ENCODE measurements at regions not wholly inside any gene's neighbourhood (a gene's known extent, or its start where the extent isn't known, plus 50 kb on each side); places are given as distances from the start of the nearest gene placed in this dataset.

DNA sequence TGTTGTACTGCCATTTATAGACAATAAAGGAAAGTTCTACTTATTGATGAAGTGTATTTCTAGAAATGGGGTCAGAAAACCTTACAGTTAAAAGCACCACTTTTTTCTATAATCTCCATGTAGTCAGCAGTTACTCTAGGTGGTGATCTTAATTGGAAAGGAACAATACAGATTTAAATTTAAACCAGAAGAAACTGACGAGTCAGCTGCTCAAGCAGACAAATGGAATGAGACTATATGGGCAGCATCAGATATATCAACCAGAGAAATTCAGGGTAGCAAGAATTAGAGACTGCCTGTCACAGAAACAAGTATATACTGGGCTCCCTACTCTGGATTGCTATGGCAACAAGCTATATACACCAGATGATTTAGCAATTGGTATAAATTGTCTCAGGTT is 99.6 kb upstream of the SCG2 start:
- no peak for DNase-seq

DNA sequence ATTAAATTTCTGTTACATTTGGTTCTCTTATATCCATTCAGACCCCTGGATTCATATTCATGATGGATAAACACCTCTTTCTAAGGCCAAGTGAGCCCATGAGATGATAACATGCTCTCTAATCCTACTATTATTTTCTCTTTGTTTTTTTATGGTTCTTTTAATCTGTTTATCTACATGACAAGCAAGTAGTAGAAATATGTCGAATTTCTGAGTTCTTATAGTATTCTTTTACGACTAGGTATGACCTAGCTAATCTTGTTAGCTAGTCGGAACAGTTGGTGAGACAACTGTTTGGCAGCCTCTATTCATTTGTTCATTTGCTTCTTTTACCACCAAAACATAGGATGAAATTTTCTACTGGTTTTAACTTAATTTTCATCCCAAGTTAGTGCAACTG is 98.1 kb upstream of the SCG2 start:
- no peak for DNase-seq

DNA sequence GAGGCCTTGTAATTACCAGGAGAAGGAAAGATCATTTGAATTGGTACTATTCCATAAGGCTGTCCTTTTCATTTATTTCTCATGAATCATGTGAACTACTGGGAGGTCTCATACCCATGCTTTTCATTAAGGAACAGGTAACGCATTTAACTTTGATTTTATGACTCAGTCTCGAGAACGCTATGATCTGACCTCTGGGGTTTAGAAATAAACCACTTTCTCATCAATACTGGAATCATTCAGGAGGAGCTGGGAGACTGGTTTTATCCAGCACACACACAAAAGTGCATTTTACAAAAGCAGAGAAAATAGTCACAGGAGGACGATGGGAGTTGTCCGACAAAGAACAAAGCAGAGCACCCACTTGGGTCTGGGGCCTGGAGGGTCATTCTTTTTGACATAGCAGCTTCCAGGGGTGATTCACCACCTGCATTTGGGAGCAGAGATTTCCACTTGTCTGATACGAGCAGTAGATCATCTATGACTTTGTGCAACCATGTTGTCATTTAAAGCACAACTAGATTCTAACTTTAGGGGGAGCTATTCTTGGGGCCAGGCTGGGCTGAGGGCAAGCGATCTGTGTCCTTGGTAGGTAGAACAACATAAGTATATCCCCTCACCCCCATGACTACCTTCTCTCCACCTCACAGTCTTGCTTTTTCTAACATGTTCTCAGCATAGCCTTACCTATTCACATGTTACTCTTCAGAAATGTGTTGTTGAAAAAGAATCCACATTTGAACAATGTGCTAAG is 95.9 kb upstream of the SCG2 start:
- no peak for DNase-seq

DNA sequence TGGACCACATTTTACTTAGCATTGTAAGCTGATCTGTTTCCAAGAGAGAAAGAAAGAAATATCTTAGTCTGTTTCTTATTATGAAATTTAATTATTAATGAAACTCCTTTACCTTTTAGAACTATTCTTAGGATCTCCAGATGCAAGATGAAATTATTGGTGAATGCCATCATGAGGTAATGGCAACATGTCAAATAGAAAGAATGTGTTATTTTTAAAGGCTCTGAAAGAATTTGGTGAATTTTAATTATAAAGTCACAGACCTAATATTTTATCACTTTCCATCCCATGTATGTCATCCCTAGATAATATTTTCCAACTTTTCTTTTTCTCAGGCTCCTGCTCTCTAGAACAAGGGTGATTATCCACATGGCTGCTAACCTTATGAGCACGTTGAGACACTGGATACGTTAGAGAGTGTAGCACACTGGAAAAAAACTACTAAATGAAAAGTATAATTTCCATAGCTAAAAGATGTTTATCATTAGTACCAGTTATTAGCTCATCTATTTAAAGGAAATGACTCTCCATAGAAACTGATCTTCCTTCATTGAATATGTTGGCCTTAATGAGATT is 95.2 kb upstream of the SCG2 start:
- no peak for DNase-seq

DNA sequence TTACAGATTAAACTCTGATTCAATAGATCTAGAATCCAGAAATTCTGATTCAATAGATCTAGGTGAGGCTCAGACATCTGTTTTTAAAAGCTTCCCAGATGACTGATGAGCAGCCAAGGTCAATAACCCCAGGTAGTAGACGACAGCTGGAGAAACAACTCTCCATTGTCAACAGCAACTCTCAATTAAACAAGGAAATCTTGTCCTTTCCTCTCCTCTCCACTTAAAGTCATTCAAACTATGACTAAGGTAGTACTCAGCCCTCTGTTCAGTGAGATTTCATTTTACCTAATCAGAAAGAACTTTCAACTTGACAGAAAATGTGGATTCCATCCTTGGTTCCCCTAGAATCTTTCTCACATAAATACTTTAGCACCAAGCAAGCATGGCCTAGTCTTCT is 94.6 kb upstream of the SCG2 start:
- peak; percentile 51 for DNase-seq

DNA sequence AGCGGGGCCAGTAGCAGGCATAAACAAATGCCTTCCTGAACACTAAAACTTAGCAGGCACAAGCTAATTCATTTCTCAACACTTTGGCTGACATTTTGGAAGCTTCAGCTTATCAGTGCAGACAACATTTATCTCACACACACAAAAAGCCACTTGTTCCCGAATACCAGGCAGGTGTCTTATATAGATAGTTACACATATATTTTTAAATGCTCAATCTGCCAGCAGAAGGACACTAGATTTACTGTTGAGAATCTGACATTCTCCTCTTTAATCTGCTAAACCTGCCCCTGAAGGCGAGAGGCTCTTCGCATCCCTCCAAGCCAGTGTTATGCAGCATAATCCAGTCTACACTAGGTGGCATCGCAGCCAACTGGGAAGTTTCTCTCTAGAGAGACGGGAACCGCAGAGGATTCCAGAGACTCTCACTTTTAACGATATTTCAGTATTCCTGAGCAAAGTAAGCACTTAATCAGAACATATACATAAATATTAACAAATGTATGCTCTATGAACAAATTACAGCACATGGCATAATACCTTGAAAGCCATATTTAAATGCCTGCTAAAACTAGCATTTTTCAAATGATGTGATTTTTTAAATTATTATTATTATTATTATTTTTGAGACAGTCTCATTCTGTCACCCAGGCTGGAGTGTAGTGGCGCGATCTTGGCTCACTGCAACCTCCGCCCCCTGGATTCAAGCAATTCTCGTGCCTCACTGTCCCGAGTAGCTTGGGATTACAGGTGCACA is 90.2 kb upstream of the SCG2 start:
- no peak for DNase-seq

DNA sequence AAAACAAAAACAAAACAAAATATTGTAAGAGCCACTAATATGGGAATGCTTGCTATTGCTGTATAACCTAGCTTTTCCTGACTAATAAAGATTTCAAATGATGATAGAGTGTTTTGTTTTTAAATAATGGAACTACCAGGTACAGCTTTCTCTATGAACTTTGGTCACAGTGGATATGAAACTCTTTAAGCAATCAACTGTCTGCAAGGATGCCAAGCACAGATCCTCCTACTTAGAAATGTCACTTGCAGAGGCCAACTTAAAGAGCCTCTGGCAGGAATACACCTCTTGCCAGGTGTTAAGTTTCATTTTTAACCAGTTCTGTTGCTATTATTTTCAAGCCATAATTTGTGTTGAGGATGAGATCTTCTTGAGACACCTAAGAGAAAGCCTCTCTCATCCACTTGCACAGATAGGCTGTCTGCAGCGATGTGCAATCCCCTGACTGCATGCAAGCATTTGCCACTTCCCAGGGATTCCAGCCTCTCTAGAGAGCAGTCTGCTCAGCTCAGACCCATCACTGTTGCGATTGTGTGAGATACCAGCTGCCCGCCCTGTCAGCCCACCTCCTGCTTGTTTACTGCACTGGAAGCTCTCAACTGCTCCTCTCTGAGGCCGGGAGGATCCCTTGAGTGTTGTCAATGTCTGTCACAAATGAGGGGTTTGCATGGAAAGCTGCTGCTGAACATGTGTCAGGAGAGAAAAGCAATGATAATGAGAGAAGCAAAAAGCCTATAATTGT is 86.1 kb upstream of the SCG2 start:
- DNase-seq: no peak

DNA sequence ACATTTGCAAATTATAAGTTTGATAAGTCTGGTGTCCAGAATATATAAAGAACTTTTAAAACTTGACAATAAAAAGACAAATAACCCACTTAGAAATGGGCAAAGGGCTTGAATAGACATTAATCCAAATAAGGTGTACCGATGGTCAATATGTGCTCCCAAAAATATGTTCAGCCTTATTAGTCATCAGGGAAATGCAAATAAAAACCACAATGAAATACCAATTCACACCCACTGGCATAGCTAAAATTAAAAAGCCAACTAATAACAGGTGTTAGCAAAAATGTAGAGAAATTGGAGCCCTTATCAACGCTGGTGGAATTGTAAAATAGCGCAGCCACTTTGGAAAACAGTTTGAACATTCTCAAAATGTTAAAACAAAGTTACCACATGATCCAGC is 79.0 kb upstream of the SCG2 start:
- no peak for DNase-seq

DNA sequence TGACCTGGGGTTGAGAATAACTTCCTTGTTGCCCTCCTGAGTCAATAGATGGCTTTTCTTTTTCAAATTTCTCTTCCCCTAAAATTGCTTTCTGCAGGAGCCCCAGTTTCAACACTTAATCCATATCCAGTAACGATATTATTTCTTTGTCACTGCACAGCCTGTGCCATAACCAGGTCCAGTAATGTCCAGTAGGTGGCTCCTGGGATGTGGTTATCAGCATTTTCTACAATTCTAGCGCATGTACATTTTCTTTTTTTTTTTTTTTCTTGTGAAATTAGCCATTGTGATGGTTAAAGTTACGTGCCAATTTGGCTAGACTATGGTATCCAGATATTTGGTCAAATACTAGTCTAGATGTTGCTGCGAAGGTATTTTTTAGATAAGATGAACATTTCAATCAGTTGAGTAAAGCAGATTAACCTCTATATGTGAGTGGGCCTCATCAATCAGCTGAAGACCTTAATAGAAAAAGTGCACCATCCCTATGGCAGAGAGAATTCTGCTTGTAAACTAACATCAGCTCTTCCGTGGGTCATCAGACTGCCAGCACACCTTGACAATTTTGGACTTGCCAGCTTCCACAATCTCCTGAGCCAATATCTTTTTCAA is 72.9 kb upstream of the SCG2 start:
- no peak for DNase-seq

DNA sequence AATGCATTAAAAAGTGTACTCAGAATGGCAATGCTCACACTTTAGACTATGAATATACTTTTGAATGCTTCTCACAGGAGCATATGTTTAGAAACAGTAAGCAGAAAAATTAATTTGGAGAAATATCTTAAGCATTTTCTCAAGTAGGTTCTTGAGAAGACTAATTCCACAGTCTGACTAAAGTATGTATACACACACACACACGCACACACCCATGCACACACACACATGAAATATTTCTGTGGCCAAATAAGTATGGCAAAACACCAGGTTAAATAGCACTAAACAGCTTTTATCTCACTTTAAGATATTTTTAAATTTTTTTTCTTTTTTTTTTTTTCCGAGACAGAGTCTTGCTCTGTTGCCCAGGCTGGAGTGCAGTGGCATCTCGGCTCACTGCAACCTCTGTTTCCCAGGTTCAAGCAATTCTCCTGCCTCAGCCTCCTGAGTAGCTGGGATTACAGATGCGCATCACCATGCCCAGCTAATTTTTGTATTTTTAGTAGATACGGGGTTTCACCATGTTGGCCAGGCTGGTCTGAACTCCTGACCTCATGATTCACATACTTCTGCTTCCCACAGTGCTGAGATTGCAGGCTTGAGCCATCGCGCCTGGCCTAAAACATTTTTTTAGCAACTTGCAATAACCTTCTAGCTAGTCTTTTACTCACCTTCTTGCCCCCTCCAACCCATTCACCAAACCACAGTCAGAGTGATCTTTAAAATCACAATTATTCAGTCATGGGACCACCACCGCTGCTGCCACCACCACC is 67.5 kb upstream of the SCG2 start:
- DNase-seq: no peak

DNA sequence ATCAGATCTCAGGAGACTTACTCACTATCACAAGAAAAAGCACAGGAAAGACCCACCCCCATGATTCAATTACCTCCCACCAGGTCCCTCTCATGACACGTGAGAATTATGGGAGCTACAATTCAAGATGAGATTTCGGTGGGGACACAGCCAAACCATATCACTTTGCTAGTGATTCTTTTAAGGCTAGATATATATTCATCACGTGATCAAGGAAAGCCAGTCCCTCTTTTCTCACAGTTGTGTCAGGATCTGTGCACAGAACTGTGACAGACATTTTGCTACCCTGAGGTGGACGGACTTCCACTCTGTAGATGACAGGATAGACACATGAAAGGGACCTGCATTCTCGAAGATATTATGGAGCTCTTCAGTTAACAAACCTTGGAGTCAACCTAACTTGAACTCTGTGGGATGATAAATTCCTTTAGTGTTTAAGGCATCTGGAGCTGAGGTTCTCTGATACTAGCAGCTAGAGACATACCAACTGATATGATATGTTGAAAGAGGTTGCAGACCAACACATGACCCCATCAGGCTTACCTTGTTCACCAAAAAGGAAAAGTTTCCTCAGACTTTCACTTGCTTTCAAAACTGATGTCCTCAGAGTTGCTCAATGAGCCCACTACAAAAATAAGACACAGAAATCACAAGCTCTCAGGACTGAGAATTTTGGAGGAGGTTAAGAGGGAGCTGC is 66.3 kb upstream of the SCG2 start:
- DNase-seq: no peak

DNA sequence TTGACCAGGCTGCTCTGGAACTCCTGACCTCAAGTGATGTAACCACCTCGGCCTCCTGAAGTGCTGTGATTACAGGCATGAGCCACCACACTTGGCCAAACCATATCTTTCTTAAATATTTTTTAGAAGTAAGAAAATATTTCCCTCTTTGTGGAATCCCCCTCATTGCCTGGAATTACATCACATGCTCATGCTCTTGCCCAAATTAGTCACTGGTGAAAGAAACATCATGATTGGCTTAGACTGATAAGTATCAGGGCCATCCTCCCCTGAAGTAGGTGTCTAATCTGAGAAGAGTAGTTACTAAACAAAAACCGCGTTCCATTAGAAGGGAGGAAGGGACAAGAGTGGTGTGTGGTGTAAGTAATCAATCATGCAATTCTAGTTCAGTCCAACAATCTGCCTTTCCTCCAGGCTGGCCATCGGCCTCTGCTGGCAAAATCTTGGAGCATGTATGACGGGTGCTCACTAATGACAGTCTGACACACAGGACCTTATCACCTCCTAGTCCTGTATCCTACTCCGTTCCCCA is 52.3 kb upstream of the SCG2 start:
- DNase-seq: no peak

DNA sequence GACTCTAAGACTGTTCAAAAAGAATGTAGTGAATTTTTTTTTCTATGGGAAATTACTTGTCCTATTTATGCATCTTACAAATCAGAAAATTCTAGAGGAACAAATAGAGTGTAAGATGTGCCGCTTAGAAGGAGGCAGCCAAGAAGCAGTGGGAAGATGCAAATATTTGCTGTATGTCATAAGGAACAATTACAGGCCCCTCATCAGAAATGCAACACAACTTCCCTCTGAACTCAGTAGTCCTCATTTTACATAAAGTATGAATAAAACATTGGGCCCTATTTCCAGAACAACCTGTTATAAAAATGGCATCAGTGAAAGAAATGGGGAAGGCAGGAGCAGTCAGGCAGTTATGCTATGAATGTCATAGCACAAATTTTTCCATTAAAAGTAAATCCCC is 50.7 kb upstream of the SCG2 start:
- DNase-seq: no peak

DNA sequence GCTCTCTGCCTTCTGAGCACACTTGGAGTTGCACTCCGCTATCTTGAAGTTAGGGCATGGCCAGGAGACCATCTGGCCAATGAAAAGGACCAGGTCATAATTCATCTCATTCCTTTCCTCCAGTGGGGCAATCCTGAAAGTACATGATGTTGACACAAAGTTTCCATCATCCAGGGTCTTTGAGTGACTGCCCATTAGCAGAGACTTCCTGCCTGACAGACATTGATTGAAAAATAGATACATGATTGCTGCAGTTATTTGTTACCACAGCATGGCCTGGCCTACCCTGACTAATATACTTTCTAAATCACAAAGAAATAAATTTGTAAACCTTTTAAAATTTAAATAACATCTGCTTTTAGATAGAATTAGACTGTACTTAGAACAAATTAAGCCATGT is 50.0 kb upstream of the SCG2 start:
- DNase-seq: no peak

Measured in NCI-H2029 (cell line).